HG03469 (cell line): ENCODE measurements at regions not wholly inside any gene's neighbourhood (a gene's known extent, or its start where the extent isn't known, plus 50 kb on each side); places are given as distances from the start of the nearest gene placed in this dataset.

Experiments used
- ATAC-seq: cut with Tn5 transposase; IDR thresholded peaks from one replicate; pipeline ENCODE4 v1.9.1; 2021; ENCODE audit warnings: mild to moderate bottlenecking, moderate library complexity, moderate number of reproducible peaks; ENCODE audit not compliant: unreplicated experiment

GRCh38 chr4:138894011-138894410, 121.6 kb upstream of the NOCT start:
- no peak for ATAC-seq

DNA sequence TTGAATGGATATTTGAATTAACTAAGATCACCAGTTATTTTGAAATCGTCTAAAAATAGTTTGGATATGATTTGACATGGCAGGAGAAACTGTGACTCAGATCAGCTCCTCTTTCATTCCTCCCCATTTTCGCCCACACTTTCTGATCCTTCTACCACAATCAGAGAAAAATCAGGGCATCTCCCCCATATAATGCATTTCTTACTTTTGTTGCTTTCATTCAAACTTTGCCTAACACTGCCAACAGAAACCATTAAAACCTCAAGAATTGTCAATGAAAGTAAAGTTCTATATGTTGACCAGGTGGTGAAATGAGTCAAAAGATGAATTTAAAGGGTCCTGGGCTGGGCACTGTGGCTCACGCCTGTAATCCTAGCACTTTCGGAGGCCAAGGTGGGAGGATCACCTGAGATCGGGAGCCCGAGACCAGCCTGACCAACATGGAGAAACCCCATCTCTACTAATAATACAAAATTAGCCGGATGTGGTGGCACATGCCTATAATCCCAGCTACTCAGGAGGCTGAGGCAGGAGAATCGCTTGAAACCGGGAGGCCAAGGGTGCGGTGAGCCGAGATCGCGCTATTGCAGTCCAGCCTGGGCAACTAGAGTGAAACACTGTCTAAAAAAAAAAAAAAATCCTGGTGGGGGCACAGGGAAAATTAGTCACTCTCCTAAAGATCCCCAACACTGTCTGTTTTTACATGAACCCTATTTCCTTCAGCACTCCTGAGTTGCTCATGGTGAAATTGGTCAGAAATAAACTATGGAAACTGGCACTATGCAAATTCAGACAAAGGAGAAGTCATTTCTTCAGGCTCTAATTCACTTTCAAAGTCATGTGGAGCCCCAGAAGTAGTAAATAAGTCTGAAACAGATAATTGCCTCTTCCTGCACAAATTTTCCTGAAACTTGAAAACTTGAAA, 122.8 kb upstream of the NOCT start:
- ATAC-seq, result peak; percentile 60

DNA sequence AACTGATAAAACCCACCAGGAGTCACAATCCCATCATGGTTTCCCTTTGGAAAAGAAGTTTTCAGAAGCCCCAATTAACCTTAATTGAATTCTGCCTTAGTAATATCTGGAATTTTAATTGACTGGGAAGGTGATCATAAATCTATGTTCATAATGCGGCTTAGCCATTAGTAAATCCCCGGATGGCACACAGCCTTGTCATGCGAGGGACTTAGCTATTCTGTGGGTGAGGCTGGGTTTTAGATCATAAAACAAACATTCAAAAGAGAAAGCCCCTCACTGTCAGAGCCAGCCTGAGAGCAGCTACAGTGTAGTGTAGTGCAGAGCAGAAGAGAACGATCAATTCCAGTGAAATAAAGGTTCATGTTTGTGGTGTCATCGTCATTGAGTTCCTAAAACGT, 124.0 kb upstream of the NOCT start:
- no peak for ATAC-seq

DNA sequence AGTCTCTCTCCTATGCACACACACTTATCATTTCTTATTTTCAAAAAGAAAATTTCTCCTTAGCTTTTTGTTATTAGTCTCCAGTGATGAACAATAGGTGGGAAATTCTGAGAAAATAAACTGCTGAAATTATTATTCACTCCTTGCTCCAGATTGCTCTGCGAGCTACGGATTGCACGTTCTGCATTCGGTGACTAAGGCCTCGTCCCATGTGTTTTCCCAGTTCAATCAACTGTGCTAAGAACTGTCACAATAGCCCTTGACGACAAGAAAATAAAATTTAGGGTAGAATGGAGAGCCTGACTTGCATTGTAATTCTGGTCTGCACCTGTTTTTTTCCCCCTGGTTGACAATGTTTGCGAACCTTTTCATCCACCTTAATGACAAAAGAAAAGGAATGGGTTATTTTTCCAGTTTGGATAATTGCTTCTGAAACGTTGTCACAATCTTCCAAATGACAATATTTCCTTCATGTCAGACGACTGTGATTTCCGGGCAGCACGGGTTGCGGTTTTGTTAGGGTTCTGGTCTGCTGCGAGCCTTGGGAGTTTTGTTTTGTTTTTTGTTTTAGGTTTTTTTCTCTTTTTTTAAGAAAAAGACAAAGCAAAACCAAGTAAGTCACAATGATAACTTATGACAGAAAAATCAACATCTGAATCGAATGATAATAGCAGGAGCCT, 124.5 kb upstream of the NOCT start:
- no peak for ATAC-seq

- ATAC-seq, result no peak
Measured at GRCh38 chr4:138889216-138889615, 126.4 kb upstream of the NOCT start.

GRCh38 chr4:138887741-138888140, 127.8 kb upstream of the NOCT start:
- ATAC-seq, result no peak

- ATAC-seq, result no peak
Measured at GRCh38 chr4:138887341-138887740, 128.2 kb upstream of the NOCT start.

DNA sequence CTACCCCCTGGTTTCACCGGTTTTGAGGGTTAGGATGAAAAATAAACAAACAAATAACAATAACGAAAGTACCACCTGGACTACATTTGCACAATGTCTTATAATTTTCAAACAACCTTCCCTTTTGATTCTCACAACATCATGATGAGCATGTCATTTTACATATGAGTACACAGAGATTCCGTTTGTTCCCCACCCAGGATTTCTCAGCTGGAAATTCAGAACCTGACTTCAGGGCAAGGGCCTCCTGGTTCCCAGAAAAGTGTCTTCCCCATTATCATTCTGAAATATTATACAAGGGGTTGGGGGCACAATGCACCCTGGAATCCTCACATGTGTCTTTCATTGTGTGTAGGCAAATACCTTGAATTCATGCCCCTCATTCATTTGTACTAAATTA, 135.8 kb upstream of the NOCT start:
- no peak for ATAC-seq

DNA sequence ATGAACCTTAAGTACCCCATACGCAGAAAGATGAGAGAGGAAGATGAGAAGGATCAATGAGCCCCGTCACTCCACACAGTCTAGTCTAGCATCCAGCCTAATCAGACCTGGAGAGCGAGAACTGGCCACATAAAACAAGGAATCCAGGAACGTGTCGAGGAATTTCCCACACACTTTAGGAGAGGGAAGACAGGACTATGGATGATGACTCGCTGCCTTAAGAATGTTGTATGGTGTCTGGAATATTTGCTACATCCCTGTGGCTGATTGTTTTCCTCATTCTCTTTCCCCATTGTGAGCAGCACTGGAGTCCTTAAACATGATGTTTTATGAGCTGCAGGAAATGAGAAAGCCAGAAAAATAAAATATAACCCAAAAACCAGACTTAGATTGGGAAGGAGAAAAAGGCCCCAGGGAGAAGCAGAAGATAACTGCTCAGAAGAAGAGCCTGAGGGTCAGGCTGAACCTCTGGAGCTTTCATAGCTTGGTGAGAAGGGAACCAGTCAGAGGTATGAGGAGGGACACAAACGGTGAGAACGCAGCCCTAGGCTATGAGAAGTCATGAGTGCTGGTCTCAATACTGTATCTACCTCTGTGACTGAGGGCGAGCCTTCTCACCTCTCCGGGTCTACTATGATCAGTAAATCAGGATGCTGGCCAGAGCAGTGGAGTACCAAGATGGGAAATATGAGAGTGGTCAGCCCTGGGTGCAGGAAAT, 139.5 kb upstream of the NOCT start:
- ATAC-seq, result no peak

DNA sequence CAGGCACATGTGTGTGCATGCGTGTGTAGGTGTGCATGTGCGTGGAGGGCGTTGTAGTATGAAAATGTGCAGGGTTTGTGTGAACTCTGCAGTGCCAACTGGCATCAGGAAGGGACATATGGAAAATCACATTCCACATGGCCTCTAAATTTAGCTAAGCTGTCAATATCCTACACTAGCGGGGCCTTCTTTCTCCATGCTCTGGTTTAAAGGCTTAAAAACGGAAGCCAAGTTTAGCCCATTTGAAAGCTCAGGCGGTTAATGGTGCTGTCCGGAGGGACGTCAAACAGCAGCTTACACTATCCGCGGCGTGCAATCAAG, 144.1 kb upstream of the NOCT start:
- ATAC-seq, result no peak

DNA sequence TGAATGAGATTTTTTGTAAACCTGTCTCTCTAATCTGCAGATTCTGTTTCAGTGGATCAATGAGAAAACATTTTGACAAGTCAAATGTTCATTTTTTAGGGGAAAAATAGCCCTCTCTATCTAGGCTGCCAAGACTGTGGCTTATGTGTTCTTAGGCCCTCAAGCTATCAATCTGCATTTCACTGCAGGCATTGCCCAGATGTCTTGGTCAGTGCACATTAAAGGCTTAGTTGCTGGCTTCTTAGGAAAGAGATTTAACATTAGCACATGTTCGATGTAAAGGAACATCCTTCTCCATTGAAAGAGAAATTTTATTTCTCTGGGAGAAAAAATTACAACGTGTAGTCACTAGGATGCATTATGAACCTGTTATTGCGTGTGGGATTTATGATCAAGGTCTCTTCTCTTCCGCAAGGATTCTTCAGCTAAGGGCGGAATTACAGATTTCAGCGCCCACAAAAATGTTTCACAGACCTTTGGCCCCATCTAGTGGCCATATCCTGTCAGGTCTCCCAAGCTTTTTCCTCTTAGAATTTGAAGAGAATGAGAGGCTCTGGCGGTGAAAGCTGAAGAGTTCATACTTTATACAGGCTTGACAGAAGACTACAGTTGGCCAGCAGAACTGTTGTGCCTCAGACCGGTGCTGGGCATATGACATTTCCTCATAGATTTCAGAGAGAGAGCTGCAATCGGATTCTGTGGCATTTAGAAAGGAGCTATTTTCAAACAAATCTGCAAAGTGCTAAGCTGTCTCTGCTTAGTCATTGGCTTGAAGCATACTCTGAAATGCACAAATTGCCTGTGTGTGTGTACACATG, 144.6 kb upstream of the NOCT start:
- peak; percentile 81 for ATAC-seq

GRCh38 chr4:138869631-138870030, 145.9 kb upstream of the NOCT start:
- no peak for ATAC-seq

- ATAC-seq, result no peak
Measured at GRCh38 chr4:138869165-138869564, 146.4 kb upstream of the NOCT start.

DNA sequence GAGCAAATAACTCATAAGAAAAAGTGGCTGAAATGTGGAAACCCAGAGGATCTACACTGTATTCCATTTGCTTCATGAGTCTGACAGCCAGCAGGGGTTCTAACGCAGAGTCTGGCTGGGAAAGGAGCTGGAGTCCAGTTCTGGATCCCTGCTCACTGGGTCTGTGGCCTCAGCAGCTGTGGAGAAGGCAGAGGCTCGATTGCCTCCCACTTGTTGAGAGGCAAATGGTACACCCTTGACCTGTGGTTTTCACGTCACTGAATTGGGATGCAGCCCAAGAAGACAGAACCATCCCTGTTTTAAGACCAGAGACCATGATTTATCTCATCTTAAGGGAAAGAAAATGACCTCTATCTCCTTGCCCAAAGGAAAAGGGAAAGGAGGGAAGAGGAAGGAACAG, 147.0 kb upstream of the NOCT start:
- ATAC-seq, result no peak

DNA sequence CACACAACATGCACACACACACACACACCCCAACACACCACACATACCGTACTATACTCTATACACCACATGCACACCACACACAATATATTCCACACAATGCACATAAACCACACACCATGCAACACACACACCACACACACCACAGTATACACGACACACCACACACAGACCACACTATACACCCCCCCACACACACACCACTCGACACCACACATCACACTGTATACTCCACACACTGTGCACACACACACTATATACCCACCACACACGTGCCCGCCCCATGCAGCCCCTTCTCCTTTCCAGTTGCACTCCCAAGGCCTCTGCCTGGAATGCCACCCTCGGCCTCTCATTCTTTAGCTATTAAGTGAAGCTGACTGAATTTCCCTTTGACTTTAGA, 148.2 kb upstream of the NOCT start:
- ATAC-seq, result no peak

DNA sequence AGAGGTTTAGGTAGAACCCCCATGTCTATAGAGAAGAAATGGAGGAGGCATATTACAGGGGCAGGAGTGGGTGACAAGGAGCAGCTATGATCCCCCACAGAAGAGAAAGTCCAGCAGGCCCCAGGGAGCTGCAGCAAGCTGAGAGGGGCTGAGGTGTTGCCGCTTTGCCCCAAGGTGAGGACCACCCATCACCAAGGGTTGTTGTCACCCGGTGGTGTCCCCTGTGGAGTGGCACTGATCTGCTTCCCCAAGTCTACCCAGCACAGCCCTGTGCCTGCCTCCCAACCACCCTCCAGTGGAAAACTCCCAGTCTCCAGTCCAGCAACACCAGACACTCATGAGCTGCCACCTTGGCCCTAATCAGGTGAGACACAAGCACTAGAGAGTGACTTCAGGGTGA, 149.3 kb upstream of the NOCT start:
- ATAC-seq, result no peak

GRCh38 chr4:138865765-138866164, 149.8 kb upstream of the NOCT start:
- ATAC-seq, result no peak

- no peak for ATAC-seq
Measured at GRCh38 chr4:138864961-138865720, 150.4 kb upstream of the NOCT start.

GRCh38 chr4:138863160-138863559, 152.4 kb upstream of the NOCT start:
- no peak for ATAC-seq

- ATAC-seq, result no peak
Measured at GRCh38 chr4:138861135-138861534, 154.4 kb upstream of the NOCT start.
